ENCODE measurements at regions not wholly inside any gene's neighbourhood (a gene's known extent, or its start where the extent isn't known, plus 50 kb on each side); places are given as distances from the start of the nearest gene placed in this dataset.

DNA sequence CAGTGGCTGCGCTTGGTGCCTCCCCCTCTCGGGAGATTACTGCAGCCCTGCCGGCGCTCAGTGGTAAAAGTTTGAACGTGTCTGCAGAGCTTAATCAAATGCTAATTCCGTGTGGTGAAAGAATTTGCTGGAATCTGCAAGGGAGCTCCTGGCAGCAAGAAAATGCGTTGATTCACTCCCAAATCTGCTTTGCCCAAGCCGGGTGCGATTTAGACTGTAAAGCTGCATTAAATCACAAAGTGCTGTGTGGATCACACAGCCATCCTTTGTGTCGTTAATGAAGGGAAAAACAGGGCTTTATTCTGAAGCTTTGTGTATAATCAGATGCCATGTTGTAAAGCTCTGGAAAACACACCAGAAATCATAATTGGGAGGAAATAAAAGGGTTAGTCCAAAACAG lies 444.1 kb downstream of the BCOR start:
- DNase-seq, result no peak

DNA sequence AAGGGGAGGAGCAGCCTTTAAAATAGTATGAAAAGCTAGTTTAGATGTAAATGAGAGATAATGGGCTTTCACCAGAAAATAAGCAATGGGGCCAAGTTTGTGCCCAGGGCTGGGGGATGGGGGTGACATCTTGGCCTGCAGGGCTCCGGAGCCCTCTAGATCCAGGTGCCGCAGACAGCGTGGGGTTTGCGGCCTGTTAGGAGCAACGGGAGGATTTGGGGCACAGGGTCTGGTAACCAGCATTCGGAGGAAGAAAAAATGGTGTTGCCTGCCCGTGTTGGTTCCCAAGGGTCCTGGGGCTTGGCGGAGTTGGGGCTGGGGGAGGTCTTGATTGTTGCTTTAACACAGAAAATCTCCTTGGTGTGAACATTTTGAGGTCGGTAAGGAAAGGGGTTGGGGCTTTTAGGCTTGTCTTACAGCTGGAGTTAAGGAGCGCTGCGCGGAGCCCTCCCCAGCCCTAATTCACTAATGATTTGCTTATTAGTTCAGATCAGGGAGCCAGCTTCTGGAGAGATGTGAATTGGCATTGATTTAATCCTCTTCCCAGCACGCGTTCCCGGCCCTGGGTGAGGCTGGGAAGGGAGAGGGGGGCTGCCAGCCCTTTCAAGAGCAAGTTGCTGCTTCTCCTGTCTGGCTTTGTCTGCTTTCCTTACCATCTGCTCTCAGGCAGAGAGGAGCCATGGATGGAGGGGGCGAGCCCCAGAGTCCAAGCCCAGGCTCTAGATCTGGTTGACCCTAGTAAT lies 443.4 kb downstream of the BCOR start:
- DNase-seq, result no peak

DNA sequence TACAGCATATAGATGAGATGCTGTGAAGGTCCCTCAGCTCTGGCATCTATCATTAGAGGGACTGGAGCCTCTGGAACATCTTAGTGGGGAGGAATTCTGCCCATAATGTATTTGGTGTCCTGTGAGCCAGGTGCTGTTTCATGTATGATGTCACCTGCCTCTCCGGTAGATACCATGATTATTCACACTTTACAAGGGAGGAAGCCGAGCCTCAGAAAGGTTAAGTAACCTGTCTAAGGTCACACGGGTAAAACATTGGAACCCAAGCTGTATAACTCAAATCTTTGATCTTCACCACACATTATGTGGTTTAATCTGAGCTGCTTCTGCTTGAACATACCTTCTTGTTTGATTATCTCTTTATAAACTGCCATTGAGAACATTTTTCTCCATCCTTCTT lies 442.8 kb downstream of the BCOR start:
- DNase-seq, result no peak

DNA sequence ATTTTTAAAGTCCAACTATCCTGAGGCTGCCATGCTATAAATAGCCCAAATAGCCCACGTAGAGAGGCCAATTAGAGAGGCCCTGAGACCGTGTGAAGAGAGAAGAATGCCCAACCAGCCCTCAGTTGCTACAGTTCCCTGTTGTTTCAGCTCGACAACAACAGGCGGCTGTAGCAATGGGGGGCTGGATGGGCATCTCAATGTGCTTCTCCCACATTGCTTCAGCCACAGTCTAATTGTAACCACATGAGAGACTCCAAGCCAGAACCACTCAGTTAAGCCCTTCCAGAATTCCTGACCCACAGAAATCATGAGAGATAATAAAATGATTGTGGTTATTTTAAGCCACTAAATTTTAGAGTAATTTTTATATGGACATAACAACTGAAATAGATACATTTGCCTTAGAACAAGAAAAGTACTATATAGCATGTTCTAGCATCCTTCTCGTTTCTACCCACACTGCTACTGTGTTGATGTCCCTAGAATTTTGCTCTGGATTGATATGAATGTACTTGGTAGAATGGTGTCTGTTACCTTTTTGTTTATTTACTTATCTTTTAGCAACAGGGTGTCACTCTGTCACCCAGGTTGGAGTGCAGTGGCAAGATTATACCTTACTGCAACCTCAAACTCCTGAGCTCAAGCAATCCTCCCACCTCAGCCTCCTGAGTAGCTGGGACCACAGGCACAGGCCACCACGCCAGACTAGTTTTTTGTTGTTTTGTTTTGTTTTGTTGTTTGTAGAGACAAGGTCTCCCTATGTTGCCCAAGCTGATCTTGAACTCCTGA lies 436.4 kb downstream of the BCOR start:
- no peak for DNase-seq

DNA sequence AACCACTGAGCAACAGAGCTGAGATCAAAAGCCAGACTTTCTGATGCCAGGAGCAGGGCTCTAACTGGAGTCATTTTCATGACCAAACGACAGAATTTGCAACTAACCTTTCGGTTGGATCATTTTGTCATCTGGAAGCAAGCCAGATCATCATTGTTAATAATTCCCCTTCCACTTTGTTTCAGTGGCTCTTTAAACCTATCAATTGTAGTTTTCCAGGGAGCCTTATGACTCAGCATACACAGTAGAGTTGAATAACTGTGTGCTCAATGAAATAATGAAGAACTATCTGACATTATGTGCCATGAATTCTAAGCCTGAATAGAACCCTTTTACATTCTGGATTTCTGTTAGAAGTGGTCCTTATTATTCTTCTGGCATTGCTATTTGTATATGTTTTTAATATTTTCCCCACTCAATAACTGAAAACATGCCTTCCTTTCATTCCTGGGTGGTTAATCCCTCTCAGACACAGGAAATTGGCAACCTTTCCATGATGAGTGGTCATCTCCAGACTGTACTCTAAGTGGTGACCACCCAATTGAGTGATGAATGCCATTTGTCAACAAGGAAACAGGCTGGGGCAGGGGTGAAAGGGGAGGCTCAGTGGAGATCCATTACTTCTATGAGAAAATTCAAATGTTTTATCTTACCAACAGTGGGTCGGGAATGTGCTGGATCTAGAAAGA lies 431.8 kb downstream of the BCOR start:
- DNase-seq, result no peak

DNA sequence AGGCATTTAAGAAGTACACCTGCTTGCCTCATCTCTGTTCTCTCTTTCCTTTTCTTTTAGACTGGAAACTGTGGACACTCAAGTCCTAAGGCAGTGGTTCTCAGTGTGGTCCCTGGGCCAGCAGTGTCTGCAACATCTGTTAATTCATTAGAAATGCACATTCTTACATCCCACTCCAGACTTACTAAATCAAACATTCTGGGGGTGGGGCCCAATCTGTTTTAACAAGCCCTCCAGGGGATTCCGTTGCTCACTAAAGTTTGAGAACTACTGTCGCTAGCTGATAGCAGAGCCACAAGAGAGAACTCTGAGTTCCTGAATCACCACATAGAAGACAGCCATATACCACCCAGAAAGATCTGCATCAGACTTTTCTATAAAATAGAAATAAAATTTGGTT lies 430.6 kb downstream of the BCOR start:
- no peak for DNase-seq

DNA sequence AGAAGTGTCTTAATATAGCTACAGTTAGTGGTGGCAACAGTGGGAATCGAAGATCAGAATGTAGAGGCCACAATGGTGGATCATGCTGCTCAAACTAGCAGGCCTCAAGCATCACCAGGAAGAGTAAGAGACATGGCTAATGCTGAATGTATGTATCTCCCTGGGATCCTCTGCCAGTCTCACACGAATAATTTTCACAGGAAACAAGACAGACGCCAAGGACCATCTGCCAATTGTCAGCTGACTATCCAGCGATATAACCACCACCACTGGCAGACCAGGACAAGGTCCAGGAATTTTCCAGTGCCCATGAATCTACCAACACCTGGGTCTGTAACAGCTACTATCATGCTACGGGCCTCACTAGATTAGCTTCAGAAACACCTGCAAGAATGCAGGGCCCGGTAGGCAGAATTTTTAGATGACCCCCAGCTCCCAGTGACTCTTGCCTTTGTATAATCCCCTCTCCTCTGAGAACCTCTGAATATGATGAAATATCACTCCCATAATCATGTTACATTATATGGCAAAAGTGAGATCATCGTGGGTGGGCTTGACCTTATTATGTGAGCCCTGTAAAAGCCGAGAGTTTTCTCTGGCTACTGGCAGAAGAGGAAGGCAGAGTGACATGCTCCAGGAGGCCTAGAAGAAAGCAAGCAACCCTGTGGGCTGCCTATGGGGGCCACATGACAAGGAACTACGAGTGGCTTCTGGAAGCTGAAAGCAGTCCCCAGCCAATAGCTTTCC lies 429.8 kb downstream of the BCOR start:
- no peak for DNase-seq

DNA sequence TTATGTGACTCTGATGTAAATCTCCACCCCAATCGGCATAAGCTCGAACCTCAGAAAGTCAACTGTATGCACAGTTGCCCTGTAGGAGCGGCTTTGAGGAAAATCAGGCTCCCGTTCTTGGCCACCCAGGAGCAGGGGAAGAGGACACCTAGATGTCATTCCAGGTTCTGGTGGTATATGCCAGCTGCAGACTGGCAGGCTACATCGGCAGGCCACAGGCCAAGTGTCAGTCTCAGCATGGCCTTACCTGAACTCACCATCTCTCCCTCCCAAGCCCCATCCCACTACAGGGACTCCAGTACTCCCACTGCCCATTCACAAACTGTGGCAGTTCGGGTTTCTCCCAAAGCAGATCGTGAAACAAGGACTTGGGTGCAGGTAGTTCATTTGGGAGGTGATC lies 428.1 kb downstream of the BCOR start:
- DNase-seq, result no peak

DNA sequence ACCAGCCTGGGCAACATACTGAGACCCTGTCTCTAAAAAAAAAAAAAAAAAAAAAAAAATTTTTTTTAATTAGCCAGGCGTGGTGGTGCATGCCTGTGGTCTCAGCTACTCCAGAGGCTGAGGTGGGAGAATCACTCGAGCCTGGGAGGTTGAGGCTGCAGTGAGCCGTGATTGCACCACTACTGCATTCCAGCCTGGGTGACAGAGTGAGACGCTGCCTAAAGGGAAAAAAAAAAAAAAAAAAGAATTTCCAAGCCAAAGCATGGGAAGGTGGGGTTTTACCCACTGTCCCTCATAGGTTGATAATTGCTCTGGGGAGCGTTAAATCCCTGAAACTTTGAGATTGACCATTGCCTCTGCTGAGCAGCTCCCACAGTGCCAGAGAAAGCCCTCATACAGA lies 427.5 kb downstream of the BCOR start:
- DNase-seq, result no peak

DNA sequence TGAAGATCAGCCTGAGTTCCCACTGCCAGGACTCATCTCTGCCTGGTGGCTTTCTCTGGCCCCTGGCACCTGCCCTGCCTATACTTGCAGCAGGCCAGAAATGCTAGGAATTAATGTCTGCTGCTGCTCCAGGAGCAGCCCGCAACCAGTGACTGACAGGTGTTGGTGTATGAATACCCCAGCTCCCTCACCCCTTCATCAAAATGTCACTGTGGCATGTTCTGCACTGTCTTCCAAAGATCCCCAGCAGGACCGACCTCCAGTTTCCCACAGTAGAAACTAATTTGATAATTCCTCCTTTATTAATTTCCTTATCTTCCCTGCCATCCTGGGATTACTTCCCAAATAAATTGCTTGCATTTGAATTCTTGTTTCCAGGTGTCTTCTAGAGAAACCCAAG lies 425.4 kb downstream of the BCOR start:
- no peak for DNase-seq

DNA sequence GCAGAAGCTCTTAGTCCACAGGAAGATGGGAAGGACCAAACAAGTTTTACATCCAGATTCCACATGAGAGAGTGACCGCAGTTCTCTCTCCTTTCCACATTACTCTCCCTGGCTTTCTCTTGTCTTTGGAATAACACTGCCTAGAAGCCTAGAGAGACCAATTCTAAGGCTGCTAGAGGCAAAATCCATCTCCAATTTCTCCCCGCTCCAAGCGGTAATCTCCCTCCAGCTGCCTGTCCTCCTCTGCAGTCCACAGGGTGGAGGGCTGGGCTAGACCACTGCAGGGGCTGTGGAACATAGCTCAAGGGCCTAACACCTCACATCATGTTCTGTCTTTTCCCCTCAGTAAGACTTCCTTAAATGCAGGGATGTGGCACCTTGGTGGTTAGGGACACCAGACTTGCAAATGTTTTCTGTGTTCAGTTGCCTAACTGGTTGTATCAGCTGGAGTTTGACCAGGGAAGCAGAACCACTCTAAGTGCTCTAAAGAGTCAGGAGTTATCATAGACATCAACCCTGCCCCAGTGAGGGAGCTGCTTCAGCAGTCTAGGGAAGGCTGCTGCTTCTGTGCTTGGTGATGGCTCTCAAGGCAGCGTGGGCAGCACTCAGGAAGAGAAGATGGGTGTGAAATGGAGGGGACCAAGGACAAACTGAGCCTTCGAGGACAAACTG lies 423.1 kb downstream of the BCOR start:
- DNase-seq, result no peak

DNA sequence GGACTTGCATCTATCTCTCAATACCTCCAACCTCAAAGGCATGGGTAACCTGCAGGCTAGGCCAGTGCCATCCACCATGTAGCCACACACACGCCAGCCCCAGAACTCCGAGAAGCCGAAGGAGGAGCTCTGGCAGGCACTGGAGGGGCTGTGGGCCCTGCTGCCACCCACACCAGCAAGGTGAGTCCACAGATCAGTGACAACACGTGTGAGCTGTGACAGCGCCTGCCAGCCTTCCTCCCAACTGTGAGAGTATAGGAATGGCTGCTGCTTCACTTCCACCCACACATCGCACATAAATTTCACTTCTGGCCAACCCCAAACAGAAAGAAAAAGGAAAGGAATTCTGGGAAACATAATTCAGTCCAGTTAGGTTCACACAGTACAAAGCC lies 422.6 kb downstream of the BCOR start:
- no peak for DNase-seq

DNA sequence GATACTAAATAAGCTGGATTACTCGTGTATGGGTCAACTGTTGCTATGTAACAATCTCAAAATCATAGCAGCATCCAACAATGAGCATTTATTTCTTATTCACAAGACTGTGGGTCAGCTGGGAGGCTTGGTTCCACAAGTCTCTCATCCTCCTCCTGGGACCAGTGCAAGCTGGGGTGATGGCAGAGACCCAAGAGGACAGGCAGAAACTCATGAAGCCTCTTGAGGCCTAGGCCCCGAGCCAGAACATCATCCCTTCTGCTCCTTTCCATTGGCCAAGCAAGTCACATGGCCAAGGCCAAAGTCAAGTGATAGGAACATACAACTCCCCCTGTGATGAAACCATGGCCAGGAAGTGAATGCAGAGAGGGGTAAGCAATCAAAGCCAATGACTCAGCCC lies 422.1 kb downstream of the BCOR start:
- DNase-seq, result no peak

DNA sequence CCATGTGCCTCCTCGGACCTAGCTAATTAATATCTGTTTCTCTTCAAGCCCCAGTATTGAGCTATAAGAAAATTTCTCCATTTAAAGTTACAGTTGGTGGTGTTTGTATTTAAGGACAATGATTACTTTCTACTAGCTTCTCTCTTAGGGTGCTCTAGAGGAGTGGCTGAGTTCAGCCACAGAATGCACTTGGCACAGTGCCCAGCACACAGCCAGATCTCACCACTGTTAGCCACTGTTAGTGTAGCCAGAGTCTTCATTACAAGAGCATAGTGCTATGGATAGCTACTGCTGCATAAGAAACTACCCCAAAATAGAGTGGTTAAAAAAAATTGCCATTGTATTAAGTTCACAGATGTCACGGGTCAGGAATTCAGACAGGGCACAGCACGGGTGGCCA lies 421.3 kb downstream of the BCOR start:
- no peak for DNase-seq

DNA sequence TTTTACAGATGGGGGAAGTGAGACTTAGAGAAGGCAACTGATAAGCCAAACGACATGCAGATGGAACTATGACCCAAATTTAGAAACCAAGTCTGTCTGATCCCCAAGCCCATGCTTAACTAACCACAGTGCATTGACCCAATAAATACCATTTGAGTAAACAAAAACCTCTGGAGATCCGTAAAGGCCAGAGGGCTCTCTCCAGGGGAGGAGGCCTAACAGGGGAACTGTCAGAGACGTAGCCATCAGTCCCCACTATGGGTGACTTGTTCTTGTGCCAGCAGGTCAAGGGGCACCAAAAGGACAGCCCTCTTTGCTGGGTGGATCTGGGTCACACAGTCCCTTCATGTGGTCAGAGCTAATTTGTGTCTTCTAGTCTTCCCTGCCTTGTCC lies 420.2 kb downstream of the BCOR start:
- no peak for DNase-seq

DNA sequence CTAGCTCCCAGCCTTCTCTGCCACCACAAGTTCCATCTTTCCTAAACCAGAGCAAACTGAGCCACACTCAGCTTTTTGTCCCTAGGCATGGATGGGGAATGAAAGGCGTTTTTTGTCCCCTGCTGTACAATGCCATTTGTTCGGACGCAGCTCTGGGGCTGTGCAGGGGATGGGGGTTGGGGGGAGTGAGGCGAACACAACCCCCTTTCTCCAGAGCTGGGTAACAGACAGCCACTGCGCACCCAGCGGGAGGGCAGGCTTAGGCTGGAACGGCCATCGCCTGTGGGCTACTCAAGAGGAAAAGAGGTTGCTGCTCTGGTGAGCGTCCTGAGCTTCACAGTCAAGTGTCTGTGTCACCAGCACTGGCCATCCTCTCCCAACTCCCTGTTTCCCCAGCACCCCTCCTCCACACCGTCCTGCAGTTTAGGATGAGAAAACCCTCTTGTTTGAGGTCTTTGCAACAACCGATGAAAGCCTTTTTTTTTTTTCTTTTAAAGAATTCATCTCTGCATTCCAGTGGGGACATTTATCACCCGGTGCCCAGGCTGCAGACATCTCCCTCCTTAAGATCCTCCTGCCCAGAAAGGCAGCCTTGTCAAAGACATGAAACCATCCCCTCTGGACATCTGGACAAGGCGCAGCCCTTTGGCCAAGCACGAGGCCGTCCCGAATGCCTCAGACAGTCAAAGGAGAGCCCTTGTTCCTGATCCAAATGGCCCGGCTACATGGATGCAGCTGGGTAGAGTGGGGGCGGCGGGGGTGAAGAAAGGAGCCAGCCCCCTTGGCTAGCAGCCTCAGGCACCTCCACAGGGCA lies 419.6 kb downstream of the BCOR start:
- DNase-seq, result no peak

DNA sequence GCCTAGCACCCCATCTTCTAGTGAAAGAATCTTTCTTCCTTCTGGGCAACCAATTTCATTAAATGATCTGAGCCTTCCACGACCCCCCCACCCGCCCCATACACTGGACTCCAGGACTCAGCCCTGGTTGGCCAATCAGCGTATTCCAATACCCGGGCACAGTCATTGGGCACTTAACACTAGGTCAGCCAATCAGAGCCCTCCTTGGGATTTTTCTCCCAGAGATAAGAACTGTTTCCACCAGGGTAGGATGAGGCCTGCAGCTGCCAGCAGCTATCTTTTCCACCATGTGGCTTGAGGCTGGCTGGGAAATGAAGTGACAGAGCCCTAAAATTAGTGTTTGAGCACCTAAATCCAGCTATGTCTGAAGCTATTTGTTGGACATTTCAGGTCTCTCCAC lies 418.8 kb downstream of the BCOR start:
- DNase-seq, result no peak

DNA sequence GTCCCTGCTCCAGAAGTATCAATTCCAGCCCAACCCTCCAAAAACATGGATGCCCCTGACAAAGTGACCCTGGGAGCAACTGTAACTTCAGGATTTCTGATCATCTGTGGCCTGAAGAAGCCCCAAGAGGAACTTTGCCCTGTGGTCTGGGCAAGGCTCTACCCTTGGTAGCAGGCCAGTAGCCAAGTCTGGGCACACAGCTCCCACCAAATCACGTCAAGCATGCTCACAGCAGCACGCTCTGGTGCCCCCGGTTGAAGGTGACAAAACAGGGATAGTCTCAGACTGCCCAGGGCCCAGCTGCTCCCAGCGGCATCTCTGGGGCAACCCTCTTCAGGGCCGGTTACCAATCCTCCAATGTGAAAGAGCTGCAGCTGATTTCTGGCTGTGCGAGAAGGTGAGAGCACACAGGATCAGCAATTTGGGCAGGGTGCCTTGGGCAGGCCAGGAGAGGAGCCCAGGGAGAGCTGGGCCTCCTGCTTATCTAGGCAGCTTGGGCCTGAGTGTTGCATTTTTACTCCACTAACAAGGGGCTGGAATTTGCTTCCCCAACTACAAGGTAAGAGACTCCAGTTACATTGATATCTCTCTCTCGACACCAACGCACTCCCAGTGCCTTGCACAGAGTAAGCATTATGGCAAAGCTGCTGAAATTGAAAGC lies 418.1 kb downstream of the BCOR start:
- no peak for DNase-seq

DNA sequence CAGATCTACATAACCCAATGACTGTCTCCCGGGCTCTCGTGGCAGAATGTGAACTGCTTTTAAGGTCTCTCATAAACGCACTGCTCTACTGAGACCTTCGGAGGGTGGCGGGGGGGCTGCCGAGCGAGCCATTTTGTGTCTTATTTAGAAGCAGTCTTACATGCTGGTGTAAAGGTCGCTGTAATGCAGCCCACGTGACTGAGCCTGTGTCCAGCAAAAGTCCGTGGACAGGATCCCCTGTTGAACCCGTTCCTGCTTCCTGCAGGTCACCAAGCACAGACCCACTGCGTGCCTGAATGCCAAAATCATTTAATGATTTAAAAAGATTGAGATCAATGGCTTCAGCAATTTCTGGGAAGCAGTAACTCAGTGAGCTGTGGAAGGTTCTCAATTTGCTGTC lies 415.9 kb downstream of the BCOR start:
- DNase-seq, result no peak

DNA sequence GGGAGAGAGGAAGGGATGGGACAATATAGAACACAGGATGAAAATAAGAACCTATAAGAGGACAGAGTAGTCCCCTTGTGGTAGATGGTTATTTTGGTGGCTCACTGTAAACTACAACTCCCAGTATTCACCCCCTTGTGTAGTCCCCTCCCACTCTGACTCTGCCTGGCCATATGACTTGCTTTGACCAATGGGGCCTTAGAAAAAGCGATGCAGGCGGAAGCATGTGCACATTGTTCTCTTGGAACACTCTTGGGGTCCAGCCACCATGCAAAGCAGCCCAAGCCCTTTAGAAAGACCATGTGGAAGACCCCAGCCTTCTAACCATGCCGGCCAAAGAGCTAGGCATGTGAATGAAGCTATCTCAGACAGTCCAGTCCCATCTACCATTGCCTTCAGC lies 415.0 kb downstream of the BCOR start:
- no peak for DNase-seq

DNA sequence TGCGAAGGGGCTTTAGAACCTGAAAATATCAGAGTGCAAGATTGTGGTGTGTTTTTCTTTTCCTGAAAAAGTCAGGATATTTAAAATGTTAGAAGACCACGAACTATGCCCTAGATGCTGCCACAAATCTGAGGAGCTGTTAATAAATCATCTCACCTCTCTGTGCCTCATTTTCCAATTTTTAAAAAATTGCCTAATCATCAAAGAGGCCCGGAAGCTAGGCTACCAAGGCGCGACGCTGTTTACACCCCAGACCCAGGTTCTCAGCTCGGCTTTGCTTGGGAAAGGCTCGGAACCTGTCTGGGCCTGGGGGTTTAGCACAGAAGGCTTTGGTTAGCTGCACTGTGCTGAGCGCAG lies 409.6 kb downstream of the BCOR start:
- DNase-seq, result no peak

All from CD4-positive, alpha-beta T cell treated with Interleukin-1 beta for 1 hour (primary cell).